Osteocyte (in vitro differentiated cells): ENCODE measurements at regions not wholly inside any gene's neighbourhood (a gene's known extent, or its start where the extent isn't known, plus 50 kb on each side); places are given as distances from the start of the nearest gene placed in this dataset.

Experiments
- DNase-seq: peaks from one replicate; pipeline ENCODE4 v3.0.0; 2021; ENCODE audit warnings: mixed read lengths; ENCODE audit not compliant: unreplicated experiment; ENCODE audit errors: extremely low spot score
- H3K27ac Mint-ChIP-seq: one replicate; pipeline ENCODE4 v1.8.0; 2021; ENCODE audit warnings: mild to moderate bottlenecking, mixed read lengths; ENCODE audit not compliant: unreplicated experiment
- H3K27me3 Mint-ChIP-seq: one replicate; pipeline ENCODE4 v1.8.0; 2021; ENCODE audit warnings: mixed read lengths; ENCODE audit not compliant: unreplicated experiment
- H3K36me3 Mint-ChIP-seq: one replicate; pipeline ENCODE4 v1.8.0; 2021; ENCODE audit warnings: mixed read lengths; ENCODE audit not compliant: unreplicated experiment
- H3K4me1 Mint-ChIP-seq: one replicate; pipeline ENCODE4 v1.8.0; 2021; ENCODE audit warnings: mixed read lengths; ENCODE audit not compliant: unreplicated experiment
- H3K4me3 Mint-ChIP-seq: one replicate; pipeline ENCODE4 v1.8.0; 2021; ENCODE audit warnings: mild to moderate bottlenecking, moderate library complexity, mixed read lengths; ENCODE audit not compliant: unreplicated experiment
- H3K9me3 Mint-ChIP-seq: one replicate; pipeline ENCODE4 v1.8.0; 2021; ENCODE audit warnings: mixed read lengths; ENCODE audit not compliant: unreplicated experiment
- CTCF ChIP-seq: fragments of 200-600 bp; sonication (generic); IDR thresholded peaks from 2 replicates; pipeline ENCODE4 v1.5.0; 2021; ENCODE audit warnings: antibody characterized with exemption, mild to moderate bottlenecking, moderate library complexity

GRCh38 chr18:53682796-53683195 is 541.7 kb downstream of the MBD2 start:
- H3K4me1 Mint-ChIP-seq = no peaks in the 10 kb centered on the region

GRCh38 chr18:53677480-53677879 is 547.0 kb downstream of the MBD2 start:
- Mint-ChIP-seq H3K27ac (no peak overlapping the region), H3K36me3 (no peaks in the 10 kb centered on the region), H3K27me3 (no peaks in the 10 kb centered on the region), H3K9me3 (peaks cover 15% of the 10 kb centered on the region), H3K4me1 (no peaks in the 10 kb centered on the region), H3K4me3 (no peak overlapping the region)
- DNase-seq = no peak
- TF ChIP-seq CTCF = no peak

More at GRCh38 chr18:53682796-53683195, 541.7 kb downstream of the MBD2 start:
- no peak for TF ChIP-seq CTCF
- no peaks in the 10 kb centered on the region for H3K36me3 Mint-ChIP-seq
- DNase-seq = no peak
- no peak overlapping the region for H3K27ac Mint-ChIP-seq
- H3K9me3 Mint-ChIP-seq = no peaks in the 10 kb centered on the region
- H3K4me3 Mint-ChIP-seq = no peak overlapping the region
- no peaks in the 10 kb centered on the region for H3K27me3 Mint-ChIP-seq

DNA sequence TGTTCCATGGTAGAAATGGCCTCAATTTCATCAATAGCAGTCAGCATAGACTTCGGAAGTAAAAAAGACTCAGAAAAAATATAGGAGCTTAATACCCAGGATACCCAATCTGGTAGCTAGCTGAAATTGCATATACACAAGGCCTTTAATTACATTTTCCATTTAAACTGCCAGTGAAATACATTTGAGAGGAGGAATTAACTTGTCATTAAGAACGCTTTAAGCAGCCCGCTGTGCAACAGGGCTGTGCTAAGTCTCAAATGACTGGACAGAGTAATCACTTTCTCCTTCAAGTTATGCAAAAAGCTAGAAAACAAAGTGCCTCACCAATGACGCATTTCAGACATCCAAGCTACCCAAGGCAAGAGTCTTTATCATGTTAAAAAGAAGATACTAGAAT is 558.8 kb downstream of the MBD2 start:
- no peaks in the 10 kb centered on the region for H3K36me3 Mint-ChIP-seq
- H3K4me1 Mint-ChIP-seq = no peaks in the 10 kb centered on the region
- TF ChIP-seq CTCF = no peak
- DNase-seq = no peak
- no peaks in the 10 kb centered on the region for H3K27me3 Mint-ChIP-seq
- peaks cover 56% of the 10 kb centered on the region for H3K9me3 Mint-ChIP-seq
- H3K27ac Mint-ChIP-seq = no peak overlapping the region
- no peak overlapping the region for H3K4me3 Mint-ChIP-seq

DNA sequence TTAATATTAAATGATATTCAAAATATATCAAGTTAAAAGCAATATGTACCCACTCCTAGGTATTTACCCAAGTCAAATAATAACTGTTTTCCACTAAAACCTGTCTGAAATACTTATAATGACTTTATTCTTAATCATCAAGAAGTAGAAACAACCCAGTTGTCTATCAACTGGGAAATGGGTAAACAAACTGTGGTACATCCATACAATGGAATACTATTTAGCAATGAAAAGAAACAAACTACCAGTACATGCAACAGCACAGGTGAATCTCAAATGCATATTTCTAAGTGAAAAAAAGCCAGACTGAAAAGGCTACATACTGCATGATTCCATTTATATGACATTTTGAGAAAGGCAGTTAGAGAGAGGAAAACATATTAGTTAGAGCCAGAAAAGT is 559.9 kb downstream of the MBD2 start:
- Mint-ChIP-seq H3K27ac (no peak overlapping the region), H3K27me3 (no peaks in the 10 kb centered on the region), H3K36me3 (no peaks in the 10 kb centered on the region), H3K4me3 (no peak overlapping the region), H3K4me1 (no peaks in the 10 kb centered on the region), H3K9me3 (peaks cover 51% of the 10 kb centered on the region)
- TF ChIP-seq CTCF = no peak
- DNase-seq = no peak

DNA sequence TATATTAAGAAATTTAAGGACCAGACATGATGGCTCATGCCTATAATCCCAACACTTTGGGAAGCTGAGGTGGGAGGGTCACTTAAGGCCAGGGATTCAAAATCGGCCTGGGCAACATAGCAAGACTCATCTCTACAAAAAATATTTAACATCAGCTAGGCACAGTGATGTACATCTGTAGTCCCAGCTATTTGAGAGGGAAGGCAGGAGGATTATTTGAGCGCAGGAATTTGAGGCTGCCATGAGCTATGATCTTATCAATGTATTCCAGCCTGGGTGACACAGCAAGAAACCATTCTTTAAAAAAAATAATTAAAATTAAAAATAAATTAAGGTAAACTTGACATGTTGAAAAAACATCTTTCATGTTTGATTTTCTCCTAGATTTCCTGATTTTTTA is 564.2 kb downstream of the MBD2 start:
- DNase-seq = no peak
- no peak overlapping the region for H3K4me3 Mint-ChIP-seq
- H3K9me3 Mint-ChIP-seq = peaks cover 54% of the 10 kb centered on the region
- no peaks in the 10 kb centered on the region for H3K36me3 Mint-ChIP-seq
- H3K27me3 Mint-ChIP-seq = no peaks in the 10 kb centered on the region
- no peak for TF ChIP-seq CTCF
- H3K4me1 Mint-ChIP-seq = no peaks in the 10 kb centered on the region
- no peak overlapping the region for H3K27ac Mint-ChIP-seq
